Esophagus muscularis mucosa (tissue), 4 donors: ENCODE measurements at regions not wholly inside any gene's neighbourhood (a gene's known extent, or its start where the extent isn't known, plus 50 kb on each side); places are given as distances from the start of the nearest gene placed in this dataset.

Source experiments
- DNase-seq: peaks from one replicate; pipeline ENCODE4 v3.0.0-alpha.2; 2017; ENCODE audit errors: extremely low spot score
- H3K27ac ChIP-seq, 4 donors: fragments of 200-600 bp; sonication (generic); replicated peaks in 1 of 4; 1 replicate in 3 of 4; 2 replicates in 1 of 4; pipeline ENCODE4 v1.5.1; 2016 to 2019; ENCODE audit warnings: mild to moderate bottlenecking in 1 of 4
- H3K27me3 ChIP-seq, 4 donors: fragments of 200-600 bp; sonication (generic); one replicate each; pipeline versions ENCODE4 v1.5.1 to v1.6.0; 2016 to 2019
- H3K36me3 ChIP-seq, 4 donors: fragments of 200-600 bp; sonication (generic); one replicate each; pipeline ENCODE4 v1.5.1; 2016 to 2019
- H3K4me1 ChIP-seq, 4 donors: fragments of 200-600 bp; sonication (generic); one replicate each; pipeline ENCODE4 v1.5.1; 2016 to 2019
- H3K4me3 ChIP-seq, 4 donors: fragments of 200-600 bp; sonication (generic); 1 replicate in 2 of 4; 2 replicates in 2 of 4; pipeline ENCODE4 v1.5.1; 2016 to 2019; ENCODE audit warnings: mild to moderate bottlenecking in 4 of 4, moderate library complexity in 1 of 4
- H3K9me3 ChIP-seq, 4 donors: fragments of 200-600 bp; sonication (generic); 1 replicate in 3 of 4; 2 replicates in 1 of 4; pipeline ENCODE4 v1.5.1; 2016 to 2019
- CTCF ChIP-seq, 3 experiments: fragments of 200-600 bp in 2 of 3; fragments of 450-650 bp in 1 of 3; sonication (generic) in 2 of 3; IDR thresholded peaks; one replicate each; pipeline ENCODE4 v1.5.1; 2017 to 2019; ENCODE audit warnings: antibody characterized with exemption in 3 of 3, mild to moderate bottlenecking in 2 of 3, moderate library complexity in 1 of 3
- EP300 ChIP-seq: sonication (generic); formaldehyde crosslinking; IDR thresholded peaks from one replicate; pipeline ENCODE4 v1.6.1; 2017; ENCODE audit warnings: antibody characterized with exemption
- POLR2A ChIP-seq: fragments of 450-650 bp; IDR thresholded peaks from one replicate; pipeline ENCODE4 v1.6.1; 2017; ENCODE audit warnings: antibody characterized with exemption, moderate library complexity, mild to moderate bottlenecking, low read depth
- POLR2AphosphoS5 ChIP-seq, 2 donors: sonication (generic); formaldehyde crosslinking; IDR thresholded peaks; one replicate each; pipeline ENCODE4 v1.6.1; 2017; ENCODE audit warnings: antibody characterized with exemption in 2 of 2
- WGBS: methylation state at CpG from one replicate; pipeline ENCODE4 v1.1.5; 2018; 5-methylcytosine and 5-hydroxymethylcytosine counted together
- intact Hi-C: fragments of 100-400 bp; cut with DNase I; formaldehyde crosslinking; loops from one replicate; pipeline ENCODE4 v1.15.1; 2023

- 64% methylated on average over 8 of the region's 8 CpGs for WGBS
- DNase-seq = no peak
- intact Hi-C loops = no loop called here
These were observed 157.2 kb downstream of the TMEM132E start for GRCh38 chr17:34736611-34737010.

GRCh38 chr17:34733333-34733732 is 154.0 kb downstream of the TMEM132E start:
- no peak for DNase-seq
- WGBS = 64% methylated on average over 5 of the region's 5 CpGs
- no peak for TF ChIP-seq EP300
- no peak for TF ChIP-seq CTCF (IDR thresholded peaks at IDR 0.05)
- no peak for TF ChIP-seq POLR2AphosphoS5 (IDR thresholded peaks at IDR 0.05)
- TF ChIP-seq POLR2A = no peak
- no peaks in the 10 kb centered on the region for H3K9me3 ChIP-seq
- H3K4me1 ChIP-seq = no peaks in the 10 kb centered on the region
- intact Hi-C loops = no loop called here
- no peaks in the 10 kb centered on the region for H3K36me3 ChIP-seq
- H3K27me3 ChIP-seq = peaks cover 0 to 14% (median 0%) of the 10 kb centered on the region in 4 donors
- no peak overlapping the region for H3K4me3 ChIP-seq
- H3K27ac ChIP-seq = no peak overlapping the region

More at GRCh38 chr17:34736611-34737010, 157.2 kb downstream of the TMEM132E start:
- TF ChIP-seq CTCF (IDR thresholded peaks at IDR 0.05) (no peak), POLR2AphosphoS5 (IDR thresholded peaks at IDR 0.05) (no peak), POLR2A (no peak), EP300 (no peak)
- no peaks in the 10 kb centered on the region for H3K9me3 ChIP-seq
- H3K27me3 ChIP-seq = peaks cover 0 to 14% (median 0%) of the 10 kb centered on the region in 4 donors
- no peaks in the 10 kb centered on the region for H3K4me1 ChIP-seq
- H3K4me3 ChIP-seq = no peak overlapping the region
- no peaks in the 10 kb centered on the region for H3K36me3 ChIP-seq
- no peak overlapping the region for H3K27ac ChIP-seq

- H3K9me3 ChIP-seq = no peaks in the 10 kb centered on the region
- TF ChIP-seq POLR2AphosphoS5 (IDR thresholded peaks at IDR 0.05) = no peak
- peaks cover 0 to 14% (median 0%) of the 10 kb centered on the region in 4 donors for H3K27me3 ChIP-seq
- no peak overlapping the region for H3K4me3 ChIP-seq
- intact Hi-C loops = no loop called here
- 67% methylated on average over 3 of the region's 3 CpGs for WGBS
- no peak overlapping the region for H3K27ac ChIP-seq
- H3K4me1 ChIP-seq = no peaks in the 10 kb centered on the region
- no peaks in the 10 kb centered on the region for H3K36me3 ChIP-seq
- DNase-seq = no peak
These were observed 151.4 kb downstream of the TMEM132E start for GRCh38 chr17:34730816-34731215.

GRCh38 chr17:34728771-34729310 is 149.5 kb downstream of the TMEM132E start:
- no peak for DNase-seq
- no peaks in the 10 kb centered on the region for H3K36me3 ChIP-seq
- 57% methylated on average over 10 of the region's 10 CpGs for WGBS
- TF ChIP-seq CTCF (IDR thresholded peaks at IDR 0.05) (no peak), POLR2AphosphoS5 (IDR thresholded peaks at IDR 0.05) (no peak), EP300 (no peak), POLR2A (no peak)
- peaks cover 0 to 11% (median 0%) of the 10 kb centered on the region in 4 donors for H3K27me3 ChIP-seq
- no peaks in the 10 kb centered on the region for H3K4me1 ChIP-seq
- H3K4me3 ChIP-seq = no peak overlapping the region
- H3K27ac ChIP-seq = no peak overlapping the region
- H3K9me3 ChIP-seq = no peaks in the 10 kb centered on the region
- intact Hi-C loops = no loop called here

- Histone ChIP-seq H3K27me3 (peaks cover 0 to 9% (median 0%) of the 10 kb centered on the region in 4 donors), H3K4me3 (no peak overlapping the region), H3K4me1 (no peaks in the 10 kb centered on the region), H3K36me3 (no peaks in the 10 kb centered on the region), H3K27ac (no peak overlapping the region), H3K9me3 (no peaks in the 10 kb centered on the region)
- TF ChIP-seq POLR2AphosphoS5 (IDR thresholded peaks at IDR 0.05) (no peak), POLR2A (no peak), CTCF (IDR thresholded peaks at IDR 0.05) (no peak), EP300 (no peak)
- WGBS = 61% methylated on average over 6 of the region's 6 CpGs
- DNase-seq = no peak
- intact Hi-C loops = no loop called here
These were observed 148.2 kb downstream of the TMEM132E start for GRCh38 chr17:34727601-34728000.
